Fibroblast of lung (primary cell): ENCODE measurements at regions not wholly inside any gene's neighbourhood (a gene's known extent, or its start where the extent isn't known, plus 50 kb on each side); places are given as distances from the start of the nearest gene placed in this dataset.

Experiments used
- DNase-seq, 2 donors: peaks; one replicate each; pipeline versions ENCODE4 v3.0.0 to v3.0.0-alpha.2; 2010; ENCODE audit warnings: low read depth in 2 of 2
- H2AFZ ChIP-seq: 2 replicates; pipeline ENCODE4 v1.5.1; 2012; ENCODE audit warnings: low read length, control low read depth, inconsistent platforms
- H3K27ac ChIP-seq: 2 replicates; pipeline ENCODE4 v1.5.1; 2011; ENCODE audit warnings: low read length, control low read depth; ENCODE audit not compliant: insufficient read depth
- H3K27me3 ChIP-seq: 2 replicates; pipeline ENCODE4 v1.5.1; 2011; ENCODE audit warnings: mild to moderate bottlenecking, low read length; ENCODE audit not compliant: control insufficient read depth, insufficient read depth
- H3K36me3 ChIP-seq: 2 replicates; pipeline ENCODE4 v1.5.1; 2011; ENCODE audit warnings: low read length; ENCODE audit not compliant: control insufficient read depth, insufficient read depth
- H3K4me1 ChIP-seq: 2 replicates; pipeline ENCODE4 v1.5.1; 2011; ENCODE audit warnings: low read length; ENCODE audit not compliant: control insufficient read depth, insufficient read depth; ENCODE audit errors: extremely low read depth
- H3K4me2 ChIP-seq: 2 replicates; pipeline ENCODE4 v1.5.1; 2011; ENCODE audit warnings: low read length, control low read depth; ENCODE audit not compliant: insufficient read depth; ENCODE audit errors: extremely low read depth
- H3K4me3 ChIP-seq, 4 experiments: fragments of 200-600 bp in 1 of 4; sonication (generic) in 1 of 4; replicated peaks in 1 of 4; 2 replicates each; pipeline ENCODE4 v1.5.1; 2011 to 2016; ENCODE audit warnings: low read length in 4 of 4, low read depth in 3 of 4, mild to moderate bottlenecking in 3 of 4, control low read depth in 2 of 4, inconsistent platforms in 1 of 4, mixed read lengths in 1 of 4; ENCODE audit not compliant: insufficient read depth in 1 of 4; ENCODE audit errors: control extremely low read depth in 1 of 4
- H3K79me2 ChIP-seq: 2 replicates; pipeline ENCODE4 v1.5.1; 2012; ENCODE audit warnings: mild to moderate bottlenecking, low read length, inconsistent platforms; ENCODE audit not compliant: control insufficient read depth, insufficient read depth
- H3K9ac ChIP-seq: 2 replicates; pipeline ENCODE4 v1.5.1; 2011; ENCODE audit warnings: mild to moderate bottlenecking, low read length, control low read depth; ENCODE audit not compliant: insufficient read depth
- H3K9me3 ChIP-seq: 2 replicates; pipeline ENCODE4 v1.5.1; 2012; ENCODE audit warnings: low read depth, low read length; ENCODE audit not compliant: control insufficient read depth, insufficient read depth
- H4K20me1 ChIP-seq: 2 replicates; pipeline ENCODE4 v1.5.1; 2011; ENCODE audit warnings: low read length; ENCODE audit not compliant: control insufficient read depth, insufficient read depth; ENCODE audit errors: extremely low read depth
- EZH2 ChIP-seq: IDR thresholded peaks from 2 replicates; pipeline ENCODE4 v1.5.1; 2012; ENCODE audit warnings: low read length, control low read depth, mild to moderate bottlenecking; ENCODE audit errors: missing control alignments
- TF ChIP-seq, protein P1 (sequence below), 2 donors: IDR thresholded peaks in 1 of 2; conservative IDR thresholded peaks in 1 of 2; 1 replicate in 1 of 2; 2 replicates in 1 of 2; pipeline ENCODE4 v1.5.1; 2011 to 2012; ENCODE audit warnings: low read length in 2 of 2, control low read depth in 1 of 2, inconsistent platforms in 1 of 2, low read depth in 1 of 2, mild to moderate bottlenecking in 1 of 2

GRCh38 chr12:24487606-24488005 is 461.3 kb downstream of the BCAT1 start:
- Histone ChIP-seq H3K27me3 (no peaks in the 10 kb centered on the region), H3K4me2 (no peak overlapping the region), H3K9ac (no peak overlapping the region), H3K27ac (peak overlapping the region; percentile 46), H3K36me3 (no peaks in the 10 kb centered on the region), H2AFZ (no peak overlapping the region), H4K20me1 (no peaks in the 10 kb centered on the region), H3K4me3 (no peak overlapping the region), H3K4me1 (peaks cover 11% of the 10 kb centered on the region), H3K79me2 (peaks cover 14% of the 10 kb centered on the region), H3K9me3 (no peaks in the 10 kb centered on the region)
- TF ChIP-seq, protein P1, sequence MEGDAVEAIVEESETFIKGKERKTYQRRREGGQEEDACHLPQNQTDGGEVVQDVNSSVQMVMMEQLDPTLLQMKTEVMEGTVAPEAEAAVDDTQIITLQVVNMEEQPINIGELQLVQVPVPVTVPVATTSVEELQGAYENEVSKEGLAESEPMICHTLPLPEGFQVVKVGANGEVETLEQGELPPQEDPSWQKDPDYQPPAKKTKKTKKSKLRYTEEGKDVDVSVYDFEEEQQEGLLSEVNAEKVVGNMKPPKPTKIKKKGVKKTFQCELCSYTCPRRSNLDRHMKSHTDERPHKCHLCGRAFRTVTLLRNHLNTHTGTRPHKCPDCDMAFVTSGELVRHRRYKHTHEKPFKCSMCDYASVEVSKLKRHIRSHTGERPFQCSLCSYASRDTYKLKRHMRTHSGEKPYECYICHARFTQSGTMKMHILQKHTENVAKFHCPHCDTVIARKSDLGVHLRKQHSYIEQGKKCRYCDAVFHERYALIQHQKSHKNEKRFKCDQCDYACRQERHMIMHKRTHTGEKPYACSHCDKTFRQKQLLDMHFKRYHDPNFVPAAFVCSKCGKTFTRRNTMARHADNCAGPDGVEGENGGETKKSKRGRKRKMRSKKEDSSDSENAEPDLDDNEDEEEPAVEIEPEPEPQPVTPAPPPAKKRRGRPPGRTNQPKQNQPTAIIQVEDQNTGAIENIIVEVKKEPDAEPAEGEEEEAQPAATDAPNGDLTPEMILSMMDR (conservative IDR thresholded peaks at IDR 0.05 in 1 of 2, IDR thresholded peaks at IDR 0.05 in 1 of 2; ENCODE audit: low read depth in 1 of 2, low read length in 2 of 2): no peak
- no peak for TF ChIP-seq EZH2
- peak; percentile 12 to 40 for DNase-seq

- no peak for TF ChIP-seq EZH2
- TF ChIP-seq, protein P1 (conservative IDR thresholded peaks at IDR 0.05 in 1 of 2, IDR thresholded peaks at IDR 0.05 in 1 of 2; ENCODE audit: low read depth in 1 of 2, low read length in 2 of 2): no peak
- no peak overlapping the region for H3K9ac ChIP-seq
- peaks cover 7% of the 10 kb centered on the region for H3K4me1 ChIP-seq
- H2AFZ ChIP-seq: no peak overlapping the region
- H3K4me2 ChIP-seq: no peak overlapping the region
- no peak overlapping the region for H3K27ac ChIP-seq
- no peaks in the 10 kb centered on the region for H4K20me1 ChIP-seq
- H3K27me3 ChIP-seq: no peaks in the 10 kb centered on the region
- peaks cover 15% of the 10 kb centered on the region for H3K79me2 ChIP-seq
- H3K36me3 ChIP-seq: no peaks in the 10 kb centered on the region
- no peak overlapping the region for H3K4me3 ChIP-seq
- no peak for DNase-seq
- no peaks in the 10 kb centered on the region for H3K9me3 ChIP-seq
Observed at GRCh38 chr12:24483732-24484131, 465.2 kb downstream of the BCAT1 start.

- H3K9me3 ChIP-seq: no peaks in the 10 kb centered on the region
- H3K27me3 ChIP-seq: no peaks in the 10 kb centered on the region
- TF ChIP-seq, protein P1 (conservative IDR thresholded peaks at IDR 0.05 in 1 of 2, IDR thresholded peaks at IDR 0.05 in 1 of 2; ENCODE audit: low read depth in 1 of 2, low read length in 2 of 2): no peak
- H4K20me1 ChIP-seq: no peaks in the 10 kb centered on the region
- H2AFZ ChIP-seq: no peak overlapping the region
- H3K36me3 ChIP-seq: no peaks in the 10 kb centered on the region
- H3K4me1 ChIP-seq: peaks cover 7% of the 10 kb centered on the region
- no peak overlapping the region for H3K9ac ChIP-seq
- peak; percentile 28 to 36 for DNase-seq
- no peak overlapping the region for H3K4me3 ChIP-seq
- no peak overlapping the region for H3K27ac ChIP-seq
- peak overlapping the region; percentile 29 for H3K4me2 ChIP-seq
- peaks cover 15% of the 10 kb centered on the region for H3K79me2 ChIP-seq
Observed at GRCh38 chr12:24482882-24483604, 465.9 kb downstream of the BCAT1 start.
